GM21528 (cell line): ENCODE measurements at regions not wholly inside any gene's neighbourhood (a gene's known extent, or its start where the extent isn't known, plus 50 kb on each side); places are given as distances from the start of the nearest gene placed in this dataset.
"Not testable (repeated sequence)": the region's sequence is repeated elsewhere in the genome, so short reads cannot be mapped to it uniquely, and the experiment has no call there.

Experiments used
- ATAC-seq: cut with Tn5 transposase; IDR thresholded peaks from one replicate; pipeline ENCODE4 v1.9.1; 2021; ENCODE audit warnings: mild to moderate bottlenecking, moderate library complexity; ENCODE audit not compliant: unreplicated experiment, low FRiP score

- no peak for ATAC-seq
Observed at GRCh38 chr9:119698535-119698934, 329.3 kb upstream of the BRINP1 start.

- ATAC-seq, result no peak
Observed at GRCh38 chr9:119697996-119698395, 328.8 kb upstream of the BRINP1 start.

GRCh38 chr9:119689879-119690278 is 320.6 kb upstream of the BRINP1 start:
- no peak for ATAC-seq

GRCh38 chr9:119688547-119688946 is 319.3 kb upstream of the BRINP1 start:
- ATAC-seq, result no peak

GRCh38 chr9:119677811-119678505 is 308.7 kb upstream of the BRINP1 start:
- ATAC-seq, result no peak

- ATAC-seq, result no peak
Observed at GRCh38 chr9:119675951-119676350, 306.7 kb upstream of the BRINP1 start.

- not testable (repeated sequence) for ATAC-seq
Observed at GRCh38 chr9:119672763-119673162, 303.5 kb upstream of the BRINP1 start.

GRCh38 chr9:119667916-119668315 is 298.7 kb upstream of the BRINP1 start:
- no peak for ATAC-seq

GRCh38 chr9:119667163-119667562 is 297.9 kb upstream of the BRINP1 start:
- no peak for ATAC-seq

GRCh38 chr9:119662329-119662728 is 293.1 kb upstream of the BRINP1 start:
- no peak for ATAC-seq

GRCh38 chr9:119652931-119653330 is 283.7 kb upstream of the BRINP1 start:
- ATAC-seq, result no peak

- no peak for ATAC-seq
Observed at GRCh38 chr9:119649205-119649604, 280.0 kb upstream of the BRINP1 start.

- ATAC-seq, result no peak
Observed at GRCh38 chr9:119639287-119639955, 270.2 kb upstream of the BRINP1 start.

- ATAC-seq, result no peak
Observed at GRCh38 chr9:119634006-119634405, 264.8 kb upstream of the BRINP1 start.

- no peak for ATAC-seq
Observed at GRCh38 chr9:119611565-119611964, 242.3 kb upstream of the BRINP1 start.

- ATAC-seq, result no peak
Observed at GRCh38 chr9:119609277-119609971, 240.2 kb upstream of the BRINP1 start.

- no peak for ATAC-seq
Observed at GRCh38 chr9:119601632-119602031, 232.4 kb upstream of the BRINP1 start.

- ATAC-seq, result no peak
Observed at GRCh38 chr9:119597499-119597898, 228.3 kb upstream of the BRINP1 start.

GRCh38 chr9:119596703-119597102 is 227.5 kb upstream of the BRINP1 start:
- ATAC-seq, result no peak

GRCh38 chr9:119588874-119589744 is 219.9 kb upstream of the BRINP1 start:
- no peak for ATAC-seq

GRCh38 chr9:119577881-119578280 is 208.6 kb upstream of the BRINP1 start:
- ATAC-seq, result no peak
